ENCODE measurements at regions not wholly inside any gene's neighbourhood (a gene's known extent, or its start where the extent isn't known, plus 50 kb on each side); places are given as distances from the start of the nearest gene placed in this dataset.

DNA sequence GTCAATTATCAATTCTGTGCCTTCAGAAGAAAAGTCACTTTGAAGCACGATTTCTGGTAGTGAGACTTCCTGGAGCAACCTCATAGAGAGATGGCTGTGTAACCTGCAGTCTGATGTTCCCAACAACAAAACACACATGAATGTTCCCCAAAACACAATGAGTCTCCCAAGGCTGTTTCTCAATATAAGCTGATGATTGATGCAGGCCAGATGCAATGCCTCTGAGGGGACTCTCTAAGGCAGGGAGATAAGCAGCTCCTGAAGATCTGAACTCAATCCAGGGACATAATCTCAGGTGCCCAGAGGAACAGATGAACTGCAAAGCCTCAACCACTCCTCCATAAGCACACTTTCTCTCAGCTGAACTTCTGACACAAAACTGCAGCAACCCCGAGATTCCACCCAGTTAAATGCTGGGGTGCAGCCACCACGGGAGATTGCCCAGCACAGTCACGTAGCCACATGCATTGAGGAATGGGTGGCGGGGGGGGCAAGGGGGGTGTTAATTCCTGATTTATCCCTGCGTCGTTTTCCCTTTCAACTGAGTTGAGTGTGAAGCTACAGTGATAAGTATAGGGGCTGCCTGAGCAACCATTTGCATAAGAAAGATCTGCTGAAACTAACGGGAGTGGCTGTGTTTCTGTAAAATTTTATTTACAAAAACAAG lies 122.7 kb upstream of the RASEF start:
- TF ChIP-seq, protein P1, sequence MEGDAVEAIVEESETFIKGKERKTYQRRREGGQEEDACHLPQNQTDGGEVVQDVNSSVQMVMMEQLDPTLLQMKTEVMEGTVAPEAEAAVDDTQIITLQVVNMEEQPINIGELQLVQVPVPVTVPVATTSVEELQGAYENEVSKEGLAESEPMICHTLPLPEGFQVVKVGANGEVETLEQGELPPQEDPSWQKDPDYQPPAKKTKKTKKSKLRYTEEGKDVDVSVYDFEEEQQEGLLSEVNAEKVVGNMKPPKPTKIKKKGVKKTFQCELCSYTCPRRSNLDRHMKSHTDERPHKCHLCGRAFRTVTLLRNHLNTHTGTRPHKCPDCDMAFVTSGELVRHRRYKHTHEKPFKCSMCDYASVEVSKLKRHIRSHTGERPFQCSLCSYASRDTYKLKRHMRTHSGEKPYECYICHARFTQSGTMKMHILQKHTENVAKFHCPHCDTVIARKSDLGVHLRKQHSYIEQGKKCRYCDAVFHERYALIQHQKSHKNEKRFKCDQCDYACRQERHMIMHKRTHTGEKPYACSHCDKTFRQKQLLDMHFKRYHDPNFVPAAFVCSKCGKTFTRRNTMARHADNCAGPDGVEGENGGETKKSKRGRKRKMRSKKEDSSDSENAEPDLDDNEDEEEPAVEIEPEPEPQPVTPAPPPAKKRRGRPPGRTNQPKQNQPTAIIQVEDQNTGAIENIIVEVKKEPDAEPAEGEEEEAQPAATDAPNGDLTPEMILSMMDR (conservative IDR thresholded peaks at IDR 0.05 in 1 of 2, IDR thresholded peaks at IDR 0.05 in 1 of 2; ENCODE audit: extremely low read depth in 1 of 2, insufficient read depth in 1 of 2, low read depth in 1 of 2, low read length in 2 of 2) = no peak
- TF ChIP-seq EZH2 (IDR thresholded peaks at IDR 0.05; ENCODE audit: borderline replicate concordance, low read length) = no peak
